B cell (primary cell): ENCODE measurements at regions not wholly inside any gene's neighbourhood (a gene's known extent, or its start where the extent isn't known, plus 50 kb on each side); places are given as distances from the start of the nearest gene placed in this dataset.

Experiments used
- ATAC-seq: fragments of 200-7000 bp; cut with Tn5 transposase; one replicate; pipeline ENCODE4 v1.10.0; 2021; ENCODE audit warnings: low read depth, mild to moderate bottlenecking, moderate number of reproducible peaks, moderate library complexity
- CTCF ChIA-PET: fragments of 350-600 bp; sonication (Branson Sonifier 250); formaldehyde crosslinking; loops from one replicate; lab custom pipeline; 2021; ENCODE audit warnings: antibody characterized with exemption, inconsistent platforms; lab: Charles Lee
- POLR2A ChIA-PET: fragments of 350-600 bp; sonication (Branson Sonifier 250); formaldehyde crosslinking; loops from one replicate; lab custom pipeline; 2021; ENCODE audit warnings: antibody characterized with exemption; lab: Charles Lee
- DNase-seq: peaks from one replicate; pipeline ENCODE4 v3.0.0; 2013
- H2AFZ ChIP-seq: 2 replicates; pipeline ENCODE4 v1.6.1; 2012; ENCODE audit warnings: mild to moderate bottlenecking, low read depth, low read length; ENCODE audit not compliant: insufficient read depth, poor library complexity, severe bottlenecking
- H3K27ac ChIP-seq, 2 donors: 1 replicate in 1 of 2; 2 replicates in 1 of 2; pipeline ENCODE4 v1.5.1; 2012 to 2013; ENCODE audit warnings: low read length in 2 of 2, mild to moderate bottlenecking in 2 of 2, moderate library complexity in 1 of 2
- H3K27me3 ChIP-seq, 4 experiments: fragments of 200-600 bp in 1 of 4; sonication (generic) in 1 of 4; replicated peaks in 1 of 4; 1 replicate in 2 of 4; 2 replicates in 2 of 4; pipeline versions ENCODE4 v1.6.1 to v1.7.0; 2013 to 2016; ENCODE audit warnings: low read length in 3 of 4, mild to moderate bottlenecking in 2 of 4, mixed read lengths in 1 of 4, moderate library complexity in 1 of 4; ENCODE audit not compliant: insufficient read depth in 4 of 4, control insufficient read depth in 3 of 4; ENCODE audit errors: control extremely low read depth in 1 of 4
- H3K36me3 ChIP-seq, 2 experiments: replicated peaks in 1 of 2; 1 replicate in 1 of 2; 2 replicates in 1 of 2; pipeline versions ENCODE4 v1.6.1 to v1.7.1; 2013; ENCODE audit warnings: low read length in 1 of 2; ENCODE audit not compliant: insufficient read depth in 2 of 2, control insufficient read depth in 1 of 2; ENCODE audit errors: control extremely low read depth in 1 of 2, extremely low read depth in 1 of 2
- H3K4me1 ChIP-seq, 2 donors: fragments of 200-600 bp in 1 of 2; sonication (generic) in 1 of 2; 1 replicate in 1 of 2; 2 replicates in 1 of 2; pipeline versions ENCODE4 v1.5.1 to v1.6.1; 2013 to 2017; ENCODE audit warnings: low read length in 2 of 2; ENCODE audit not compliant: control insufficient read depth in 2 of 2, insufficient read depth in 2 of 2
- H3K4me2 ChIP-seq: replicated peaks from 2 replicates; pipeline ENCODE3; 2012; ENCODE audit warnings: mild to moderate bottlenecking, low read depth, low read length; ENCODE audit not compliant: poor library complexity, severe bottlenecking
- H3K4me3 ChIP-seq, 5 experiments: fragments of 200-600 bp in 1 of 5; sonication (generic) in 1 of 5; 1 replicate in 3 of 5; 2 replicates in 2 of 5; pipeline versions ENCODE4 v1.5.1 to v1.7.0; 2011 to 2016; ENCODE audit warnings: low read length in 4 of 5, mild to moderate bottlenecking in 4 of 5, low read depth in 2 of 5, control low read depth in 1 of 5, moderate library complexity in 1 of 5; ENCODE audit not compliant: insufficient read depth in 1 of 5; ENCODE audit errors: control extremely low read depth in 1 of 5, extremely low read depth in 1 of 5
- H3K79me2 ChIP-seq: fragments of 200-600 bp; sonication (generic); one replicate; pipeline ENCODE4 v1.6.0; 2016; ENCODE audit warnings: low read length; ENCODE audit not compliant: control insufficient read depth, insufficient read depth
- H3K9ac ChIP-seq: fragments of 200-600 bp; sonication (generic); 2 replicates; pipeline ENCODE4 v1.6.1; 2017; ENCODE audit warnings: mild to moderate bottlenecking, low read length, moderate library complexity
- H3K9me3 ChIP-seq, 3 donors: one replicate each; pipeline versions ENCODE4 v1.6.1 to v1.7.1; 2013; ENCODE audit warnings: low read length in 2 of 3; ENCODE audit not compliant: control insufficient read depth in 2 of 3, insufficient read depth in 1 of 3; ENCODE audit errors: control extremely low read depth in 1 of 3
- H4K20me1 ChIP-seq: 2 replicates; pipeline ENCODE4 v1.6.0; 2012; ENCODE audit warnings: mild to moderate bottlenecking, low read length; ENCODE audit not compliant: insufficient read depth, control insufficient read depth, poor library complexity, severe bottlenecking
- H3K27ac Mint-ChIP-seq: one replicate; pipeline ENCODE4 v1.8.0; 2021; ENCODE audit warnings: mixed read lengths
- H3K27me3 Mint-ChIP-seq: one replicate; pipeline ENCODE4 v1.8.0; 2021; ENCODE audit warnings: mixed read lengths
- H3K4me1 Mint-ChIP-seq: one replicate; pipeline ENCODE4 v1.8.0; 2021; ENCODE audit warnings: mixed read lengths
- H3K4me3 Mint-ChIP-seq: one replicate; pipeline ENCODE4 v1.8.0; 2021; ENCODE audit warnings: mixed read lengths
- H3K9me3 Mint-ChIP-seq: one replicate; pipeline ENCODE4 v1.8.0; 2022; ENCODE audit warnings: mixed read lengths; ENCODE audit not compliant: insufficient read depth
- CTCF ChIP-seq: fragments of 200-600 bp; IDR thresholded peaks from one replicate; pipeline ENCODE4 v1.8.0; 2022; ENCODE audit warnings: antibody characterized with exemption, mild to moderate bottlenecking
- EZH2 ChIP-seq: IDR thresholded peaks from 2 replicates; pipeline ENCODE4 v1.6.1; 2012; ENCODE audit warnings: borderline replicate concordance, low read depth, mild to moderate bottlenecking, moderate library complexity, low read length; ENCODE audit not compliant: insufficient read depth, poor library complexity, severe bottlenecking
- WGBS: methylation state at CpG from one replicate; pipeline ENCODE4 v1.1.5; 2013; ENCODE audit warnings: missing lambda C conversion rate; ENCODE audit not compliant: insufficient coverage; 5-methylcytosine and 5-hydroxymethylcytosine counted together
- intact Hi-C: fragments of 100-400 bp; cut with micrococcal nuclease; formaldehyde crosslinking; loops from one replicate; pipeline ENCODE4 v1.10.0; 2022

- Mint-ChIP-seq H3K4me1 (peaks cover 42% of the 10 kb centered on the region), H3K27me3 (no peaks in the 10 kb centered on the region), H3K27ac (peak overlapping the region; percentile 94), H3K9me3 (no peaks in the 10 kb centered on the region), H3K4me3 (peak overlapping the region; percentile 73)
- ChIA-PET POLR2A (interaction anchor here (1.5 to 2.0 kb wide), 2 partner anchors 38 to 45 kb away, joined by 3 to 10 read pairs; no protein-coding TSS in a partner anchor), CTCF (interaction anchor here (0.6 to 2.1 kb wide), 8 partner anchors 12 to 359 kb away, joined by 3 to 10 read pairs (median 4); no protein-coding TSS in a partner anchor)
- no peaks in the 10 kb centered on the region for H3K36me3 ChIP-seq
- H2AFZ ChIP-seq: peak overlapping the region; percentile 21
- intact Hi-C loops: loop anchor here (1.0 kb wide), 3 partner anchors 41 to 253 kb away; partner anchors contain the start of gene QKI
- peak; percentile 93 for ATAC-seq
- H3K4me2 ChIP-seq: peak overlapping the region; percentile 76
- peaks cover 38 to 57% of the 10 kb centered on the region in 2 donors for H3K4me1 ChIP-seq
- DNase-seq: peak; percentile 87
- WGBS: 37% methylated on average over 10 of the region's 13 CpGs
- H3K27ac ChIP-seq: peak overlapping the region; percentile 49 to 61
- TF ChIP-seq CTCF (no peak), EZH2 (no peak)
- H3K4me3 ChIP-seq: peak overlapping the region in 3 of 5 experiments; percentile 35 to 55 (median 37)
- no peaks in the 10 kb centered on the region for H3K27me3 ChIP-seq
- peak overlapping the region; percentile 46 for H3K9ac ChIP-seq
- peaks cover 0 to 16% (median 0%) of the 10 kb centered on the region in 3 donors for H3K9me3 ChIP-seq
- H4K20me1 ChIP-seq: no peaks in the 10 kb centered on the region
- H3K79me2 ChIP-seq: no peaks in the 10 kb centered on the region
Measured at GRCh38 chr6:163667372-163668060, 253.0 kb downstream of the QKI start.

DNA sequence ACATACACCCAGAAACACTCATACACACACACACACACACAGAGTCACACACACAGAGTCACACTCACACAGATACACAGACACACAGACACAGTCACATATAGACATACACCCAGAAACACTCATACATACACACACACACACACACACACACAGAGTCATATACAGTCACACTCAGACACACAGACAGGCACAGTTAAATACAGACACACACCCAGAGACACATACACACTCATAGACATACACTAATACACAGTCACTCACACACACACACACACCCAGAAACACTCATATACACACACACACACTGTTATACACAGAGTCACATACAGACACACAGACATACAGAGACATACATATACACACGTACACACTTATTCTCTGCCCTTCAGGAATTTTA, 250.9 kb downstream of the QKI start:
- intact Hi-C loops: no loop called here
- no peaks in the 10 kb centered on the region for H3K36me3 ChIP-seq
- H3K9me3 Mint-ChIP-seq: no peaks in the 10 kb centered on the region
- no peaks in the 10 kb centered on the region for H3K27me3 ChIP-seq
- no peak for TF ChIP-seq CTCF
- no peak for TF ChIP-seq EZH2
- POLR2A ChIA-PET: no interaction called here
- no peak overlapping the region for H3K27ac Mint-ChIP-seq
- no peaks in the 10 kb centered on the region for H3K27me3 Mint-ChIP-seq
- no peaks in the 10 kb centered on the region for H3K79me2 ChIP-seq
- H3K4me3 Mint-ChIP-seq: no peak overlapping the region
- no peak overlapping the region for H3K4me3 ChIP-seq
- H4K20me1 ChIP-seq: no peaks in the 10 kb centered on the region
- no peak overlapping the region for H3K9ac ChIP-seq
- H2AFZ ChIP-seq: no peak overlapping the region
- CTCF ChIA-PET: no interaction called here
- no peak overlapping the region for H3K4me2 ChIP-seq
- H3K4me1 ChIP-seq: peaks cover 53 to 67% of the 10 kb centered on the region in 2 donors
- DNase-seq (no peak), ATAC-seq (no peak)
- no peak overlapping the region for H3K27ac ChIP-seq
- H3K9me3 ChIP-seq: peaks cover 0 to 7% (median 0%) of the 10 kb centered on the region in 3 donors
- peaks cover 58% of the 10 kb centered on the region for H3K4me1 Mint-ChIP-seq
- no CpG with 5 or more reads among the region's 1 CpG for WGBS
